ENCODE measurements at regions not wholly inside any gene's neighbourhood (a gene's known extent, or its start where the extent isn't known, plus 50 kb on each side); places are given as distances from the start of the nearest gene placed in this dataset.

DNA sequence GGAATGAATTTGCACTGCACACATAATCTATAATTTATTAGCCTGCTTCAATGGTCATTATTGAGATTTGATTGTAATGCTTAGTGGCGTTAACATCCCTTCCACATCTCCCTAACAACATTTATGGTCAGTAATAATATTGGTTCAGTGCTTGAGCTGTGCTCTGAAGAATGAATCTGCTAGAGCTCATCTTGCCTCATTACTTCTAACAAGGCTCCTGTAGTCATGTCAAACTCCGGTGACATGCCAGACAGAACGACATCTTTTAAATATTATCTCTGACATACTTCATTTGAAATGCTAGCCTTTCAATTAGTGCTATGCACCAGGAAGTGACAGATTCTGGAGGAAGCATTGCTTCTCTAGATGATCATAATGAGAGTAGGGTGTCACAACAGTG is 240.3 kb upstream of the BTBD3 start (continued):
- TF ChIP-seq RELB (IDR thresholded peaks at IDR 0.05; ENCODE audit: low read depth), result no peak

DNA sequence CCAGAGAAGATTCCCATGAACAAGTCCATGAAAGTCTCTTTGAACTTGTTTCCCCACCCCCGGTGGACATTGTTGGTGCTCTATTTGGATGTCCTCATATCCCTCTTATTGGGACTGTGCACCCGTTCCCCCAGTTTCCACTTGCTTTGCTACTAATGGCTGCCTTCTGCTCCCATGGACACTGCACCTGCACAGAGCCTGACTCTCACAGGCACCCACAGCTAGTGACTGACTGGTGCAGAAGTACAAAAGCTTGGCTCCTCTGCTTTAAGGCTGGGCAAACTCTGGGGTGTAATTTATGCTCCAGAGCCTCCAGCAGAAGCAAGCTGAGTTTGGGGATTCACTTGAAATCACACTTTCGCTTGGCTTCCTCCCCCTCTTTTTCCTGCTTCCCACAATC is 239.9 kb upstream of the BTBD3 start:
- H3K27me3 ChIP-seq (replicated peaks in 1 of 2; ENCODE audit: control insufficient read depth in 2 of 2, insufficient read depth in 2 of 2, low read length in 1 of 2), result no peaks in the 10 kb centered on the region
- intact Hi-C loops (cut with micrococcal nuclease; ENCODE audit: unreplicated experiment) (no loop called here), in situ Hi-C loops (cut with MboI) (no loop called here)
- H3K4me3 ChIP-seq, result no peak overlapping the region
- H4K20me1 ChIP-seq (ENCODE audit: control insufficient read depth, insufficient read depth), result no peaks in the 10 kb centered on the region
- no peaks in the 10 kb centered on the region for H3K79me2 ChIP-seq (ENCODE audit: control insufficient read depth, insufficient read depth, low read length)
- POLR2A ChIA-PET, result no interaction called here
- no peak overlapping the region for H3K27ac ChIP-seq (ENCODE audit: control insufficient read depth, insufficient read depth)
- SMC1A ChIA-PET (ENCODE audit: uncharacterized antibody, unreplicated experiment), result interaction anchor here (0.6 kb wide), 1 partner anchor 21 kb away, joined by 3 read pairs; no protein-coding TSS in a partner anchor
- FAIRE-seq (no peak), DNase-seq (ENCODE audit: low read depth, low spot score) (no peak), ATAC-seq (no peak)
- no peak overlapping the region for H3K4me2 ChIP-seq (ENCODE audit: control insufficient read depth, insufficient read depth)
- no peaks in the 10 kb centered on the region for H3K4me1 ChIP-seq (ENCODE audit: control insufficient read depth, insufficient read depth, low read length)
- H3K9ac ChIP-seq (ENCODE audit: control insufficient read depth, insufficient read depth, low read length), result no peak overlapping the region
- 8% methylated on average over 3 of the region's 3 CpGs for WGBS (ENCODE audit: insufficient coverage, insufficient replicate concordance, low lambda C conversion rate, missing lambda C conversion rate)
- TF ChIP-seq ATF7 (IDR thresholded peaks at IDR 0.05; ENCODE audit: low read depth), result no peak
- no peak for TF ChIP-seq FOXM1 (IDR thresholded peaks at IDR 0.05; ENCODE audit: low read depth, low read length)
- TF ChIP-seq, protein P1, sequence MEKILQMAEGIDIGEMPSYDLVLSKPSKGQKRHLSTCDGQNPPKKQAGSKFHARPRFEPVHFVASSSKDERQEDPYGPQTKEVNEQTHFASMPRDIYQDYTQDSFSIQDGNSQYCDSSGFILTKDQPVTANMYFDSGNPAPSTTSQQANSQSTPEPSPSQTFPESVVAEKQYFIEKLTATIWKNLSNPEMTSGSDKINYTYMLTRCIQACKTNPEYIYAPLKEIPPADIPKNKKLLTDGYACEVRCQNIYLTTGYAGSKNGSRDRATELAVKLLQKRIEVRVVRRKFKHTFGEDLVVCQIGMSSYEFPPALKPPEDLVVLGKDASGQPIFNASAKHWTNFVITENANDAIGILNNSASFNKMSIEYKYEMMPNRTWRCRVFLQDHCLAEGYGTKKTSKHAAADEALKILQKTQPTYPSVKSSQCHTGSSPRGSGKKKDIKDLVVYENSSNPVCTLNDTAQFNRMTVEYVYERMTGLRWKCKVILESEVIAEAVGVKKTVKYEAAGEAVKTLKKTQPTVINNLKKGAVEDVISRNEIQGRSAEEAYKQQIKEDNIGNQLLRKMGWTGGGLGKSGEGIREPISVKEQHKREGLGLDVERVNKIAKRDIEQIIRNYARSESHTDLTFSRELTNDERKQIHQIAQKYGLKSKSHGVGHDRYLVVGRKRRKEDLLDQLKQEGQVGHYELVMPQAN (conservative IDR thresholded peaks at IDR 0.05), result no peak
- no peak for TF ChIP-seq ATF2 (IDR thresholded peaks at IDR 0.05; ENCODE audit: low read length)
- TF ChIP-seq GATAD2B (conservative IDR thresholded peaks at IDR 0.05; ENCODE audit: low read depth), result no peak
- no peak for TF ChIP-seq SREBF1 (IDR thresholded peaks at IDR 0.05; ENCODE audit: low read length)
- TF ChIP-seq KDM1A (IDR thresholded peaks at IDR 0.05; ENCODE audit: borderline replicate concordance), result no peak
- no peaks in the 10 kb centered on the region for H3K36me3 ChIP-seq (ENCODE audit: control insufficient read depth in 2 of 2, insufficient read depth in 2 of 2, low read length in 1 of 2)
- no peak overlapping the region for H2AFZ ChIP-seq (ENCODE audit: control insufficient read depth, low read depth, low read length)
- CTCF ChIA-PET, result interaction anchor here (0.9 to 1.4 kb wide), 2 partner anchors 9 to 277 kb away, joined by 4 to 8 read pairs; no protein-coding TSS in a partner anchor
- no peaks in the 10 kb centered on the region for H3K9me3 ChIP-seq (replicated peaks; ENCODE audit: control insufficient read depth, insufficient read depth, low read length)
- no TSS peak for BruUV-seq (replicated peaks)
- RAD21 ChIA-PET (ENCODE audit: unreplicated experiment), result no interaction called here

Measured in GM12878 (cell line).